ENCODE measurements at regions not wholly inside any gene's neighbourhood (a gene's known extent, or its start where the extent isn't known, plus 50 kb on each side); places are given as distances from the start of the nearest gene placed in this dataset.

GRCh38 chr2:16336491-16336890 lies 329.1 kb downstream of the CYRIA start:
- TF ChIP-seq CTCF (IDR thresholded peaks at IDR 0.05; ENCODE audit: unreplicated experiment): no peak
- Mint-ChIP-seq H3K4me3 (ENCODE audit: low read depth, unreplicated experiment) (no peak overlapping the region), H3K4me1 (ENCODE audit: low read depth, unreplicated experiment) (no peaks in the 10 kb centered on the region), H3K9me3 (ENCODE audit: low read depth, unreplicated experiment) (peaks cover 2% of the 10 kb centered on the region), H3K27me3 (ENCODE audit: unreplicated experiment) (peaks cover 9% of the 10 kb centered on the region), H3K36me3 (ENCODE audit: insufficient read depth, unreplicated experiment) (no peaks in the 10 kb centered on the region), H3K27ac (ENCODE audit: unreplicated experiment) (no peak overlapping the region)
- CTCF ChIA-PET: no interaction called here
- intact Hi-C loops (cut with micrococcal nuclease; ENCODE audit: unreplicated experiment): no loop called here
- no peak for DNase-seq
- BruUV-seq (replicated peaks): no TSS peak

GRCh38 chr2:16335947-16336346 lies 329.7 kb downstream of the CYRIA start:
- CTCF ChIA-PET: no interaction called here
- no peak overlapping the region for H3K4me3 Mint-ChIP-seq (ENCODE audit: low read depth, unreplicated experiment)
- H3K4me1 Mint-ChIP-seq (ENCODE audit: low read depth, unreplicated experiment): no peaks in the 10 kb centered on the region
- peaks cover 2% of the 10 kb centered on the region for H3K9me3 Mint-ChIP-seq (ENCODE audit: low read depth, unreplicated experiment)
- BruUV-seq (replicated peaks): no TSS peak
- no peak overlapping the region for H3K27ac Mint-ChIP-seq (ENCODE audit: unreplicated experiment)
- H3K27me3 Mint-ChIP-seq (ENCODE audit: unreplicated experiment): peaks cover 9% of the 10 kb centered on the region
- DNase-seq: no peak
- intact Hi-C loops (cut with micrococcal nuclease; ENCODE audit: unreplicated experiment): no loop called here
- no peak for TF ChIP-seq CTCF (IDR thresholded peaks at IDR 0.05; ENCODE audit: unreplicated experiment)
- H3K36me3 Mint-ChIP-seq (ENCODE audit: insufficient read depth, unreplicated experiment): no peaks in the 10 kb centered on the region

GRCh38 chr2:16335604-16335930 lies 330.1 kb downstream of the CYRIA start:
- peaks cover 2% of the 10 kb centered on the region for H3K9me3 Mint-ChIP-seq (ENCODE audit: low read depth, unreplicated experiment)
- no peaks in the 10 kb centered on the region for H3K4me1 Mint-ChIP-seq (ENCODE audit: low read depth, unreplicated experiment)
- no peak overlapping the region for H3K27ac Mint-ChIP-seq (ENCODE audit: unreplicated experiment)
- no peak for DNase-seq
- intact Hi-C loops (cut with micrococcal nuclease; ENCODE audit: unreplicated experiment): no loop called here
- no peak for TF ChIP-seq CTCF (IDR thresholded peaks at IDR 0.05; ENCODE audit: unreplicated experiment)
- H3K4me3 Mint-ChIP-seq (ENCODE audit: low read depth, unreplicated experiment): no peak overlapping the region
- peaks cover 9% of the 10 kb centered on the region for H3K27me3 Mint-ChIP-seq (ENCODE audit: unreplicated experiment)
- BruUV-seq (replicated peaks): no TSS peak
- CTCF ChIA-PET: no interaction called here
- H3K36me3 Mint-ChIP-seq (ENCODE audit: insufficient read depth, unreplicated experiment): no peaks in the 10 kb centered on the region

- Mint-ChIP-seq H3K4me1 (ENCODE audit: low read depth, unreplicated experiment) (no peaks in the 10 kb centered on the region), H3K36me3 (ENCODE audit: insufficient read depth, unreplicated experiment) (no peaks in the 10 kb centered on the region), H3K27ac (ENCODE audit: unreplicated experiment) (no peak overlapping the region), H3K27me3 (ENCODE audit: unreplicated experiment) (peaks cover 9% of the 10 kb centered on the region), H3K9me3 (ENCODE audit: low read depth, unreplicated experiment) (peaks cover 2% of the 10 kb centered on the region), H3K4me3 (ENCODE audit: low read depth, unreplicated experiment) (no peak overlapping the region)
- no peak for DNase-seq
- CTCF ChIA-PET: no interaction called here
- BruUV-seq (replicated peaks): no TSS peak
- TF ChIP-seq CTCF (IDR thresholded peaks at IDR 0.05; ENCODE audit: unreplicated experiment): no peak
- intact Hi-C loops (cut with micrococcal nuclease; ENCODE audit: unreplicated experiment): no loop called here
Observed at GRCh38 chr2:16334886-16335603, 330.6 kb downstream of the CYRIA start.

Measured in Calu3 (cell line).